ENCODE measurements at regions not wholly inside any gene's neighbourhood (a gene's known extent, or its start where the extent isn't known, plus 50 kb on each side); places are given as distances from the start of the nearest gene placed in this dataset.

DNA sequence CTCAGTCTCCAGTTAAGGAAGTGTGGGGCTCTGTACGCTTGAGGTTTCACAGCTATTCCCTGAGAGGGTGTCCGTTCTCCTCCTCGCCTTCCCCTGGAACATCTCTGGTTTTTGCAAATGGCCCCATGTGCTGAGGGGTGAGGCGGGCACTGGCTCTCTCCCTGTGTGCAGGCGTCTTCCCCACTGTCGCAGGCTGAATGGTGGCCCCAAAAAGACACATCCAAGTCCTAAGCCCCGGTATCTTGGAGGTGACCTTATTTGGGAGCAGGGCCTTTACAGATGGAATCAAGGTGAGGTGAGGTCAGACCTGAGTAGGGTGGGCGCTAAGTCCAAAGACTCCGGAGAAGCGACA, 98.0 kb upstream of the TMPRSS2 start:
- Histone ChIP-seq H3K4me3 (replicated peaks in 1 of 3; ENCODE audit: insufficient read depth in 1 of 3, low read depth in 2 of 3, low read length in 3 of 3) (peak overlapping the region in 1 of 3 experiments; percentile 48; a peak in 1 of 6 replicates), H3K4me1 (ENCODE audit: insufficient read depth, low read length) (peaks cover 57% of the 10 kb centered on the region), H3K27me3 (ENCODE audit: control insufficient read depth in 1 of 2, insufficient read depth in 2 of 2, low read length in 2 of 2) (peaks cover 2 to 14% of the 10 kb centered on the region in 2 experiments; a peak in 3 of 5 replicates), H3K27ac (ENCODE audit: extremely low read length, insufficient read depth, low read length) (no peak overlapping the region), H3K9ac (ENCODE audit: insufficient read depth, low read depth, low read length) (no peak overlapping the region), H2AFZ (ENCODE audit: low read length) (no peak overlapping the region), H4K20me1 (ENCODE audit: insufficient read depth, low read length) (no peaks in the 10 kb centered on the region), H3K9me3 (ENCODE audit: low read length) (no peaks in the 10 kb centered on the region), H3K79me2 (ENCODE audit: insufficient read depth, low read length) (no peaks in the 10 kb centered on the region), H3K36me3 (replicated peaks in 1 of 2; ENCODE audit: control insufficient read depth in 1 of 2, insufficient read depth in 2 of 2, low read length in 2 of 2) (no peaks in the 10 kb centered on the region), H3K4me2 (ENCODE audit: low read depth, low read length) (peak overlapping the region; percentile 73)
- in situ Hi-C loops (cut with HindIII; ENCODE audit: extremely low pct_ligation_motif_present, low pct_unique_long_range_greater_than_20kb) = loop anchor here (25.0 kb wide), 1 partner anchor 506 kb away; no protein-coding TSS in a partner anchor
- ATAC-seq = no peak
- BruUV-seq (replicated peaks) = no TSS peak
- intact Hi-C loops (cut with micrococcal nuclease; ENCODE audit: unreplicated experiment) = loop anchor here (5.0 to 10.0 kb wide), 2 partner anchors 129 to 321 kb away; no protein-coding TSS in a partner anchor
- no peak for DNase-seq (ENCODE audit: low spot score)
- ChIA-PET POLR2A (interaction anchor here (0.8 to 1.2 kb wide), 2 partner anchors 110 to 160 kb away, joined by 3 read pairs; no protein-coding TSS in a partner anchor), CTCF (ENCODE audit: low intra/inter-chr PET ratio, low total read pairs) (no interaction called here)
- no peak for FAIRE-seq
- 31% methylated on average over 10 of the region's 10 CpGs for WGBS (ENCODE audit: low lambda C conversion rate)
- TF ChIP-seq SPEN (CRISPR knock-in tag; IDR thresholded peaks at IDR 0.05; ENCODE audit: low read depth) = no peak
- no peak for TF ChIP-seq MEF2D (CRISPR knock-in tag; IDR thresholded peaks at IDR 0.05)
- TF ChIP-seq ZBTB7B (CRISPR knock-in tag; IDR thresholded peaks at IDR 0.05) = 0 out of 2 replicates have a peak, but pooled peaks have one; percentile 8
- no peak for TF ChIP-seq MXI1 (IDR thresholded peaks at IDR 0.05; ENCODE audit: borderline replicate concordance, low read depth, low read length)
- 0 out of 2 replicates have a peak, but pooled peaks have one; percentile 4 for TF ChIP-seq MTA1 (CRISPR knock-in tag; IDR thresholded peaks at IDR 0.05; ENCODE audit: borderline replicate concordance)
- TF ChIP-seq PHF21A (CRISPR knock-in tag; IDR thresholded peaks at IDR 0.05) = 0 out of 2 replicates have a peak, but pooled peaks have one; percentile 7
- TF ChIP-seq, protein P1, sequence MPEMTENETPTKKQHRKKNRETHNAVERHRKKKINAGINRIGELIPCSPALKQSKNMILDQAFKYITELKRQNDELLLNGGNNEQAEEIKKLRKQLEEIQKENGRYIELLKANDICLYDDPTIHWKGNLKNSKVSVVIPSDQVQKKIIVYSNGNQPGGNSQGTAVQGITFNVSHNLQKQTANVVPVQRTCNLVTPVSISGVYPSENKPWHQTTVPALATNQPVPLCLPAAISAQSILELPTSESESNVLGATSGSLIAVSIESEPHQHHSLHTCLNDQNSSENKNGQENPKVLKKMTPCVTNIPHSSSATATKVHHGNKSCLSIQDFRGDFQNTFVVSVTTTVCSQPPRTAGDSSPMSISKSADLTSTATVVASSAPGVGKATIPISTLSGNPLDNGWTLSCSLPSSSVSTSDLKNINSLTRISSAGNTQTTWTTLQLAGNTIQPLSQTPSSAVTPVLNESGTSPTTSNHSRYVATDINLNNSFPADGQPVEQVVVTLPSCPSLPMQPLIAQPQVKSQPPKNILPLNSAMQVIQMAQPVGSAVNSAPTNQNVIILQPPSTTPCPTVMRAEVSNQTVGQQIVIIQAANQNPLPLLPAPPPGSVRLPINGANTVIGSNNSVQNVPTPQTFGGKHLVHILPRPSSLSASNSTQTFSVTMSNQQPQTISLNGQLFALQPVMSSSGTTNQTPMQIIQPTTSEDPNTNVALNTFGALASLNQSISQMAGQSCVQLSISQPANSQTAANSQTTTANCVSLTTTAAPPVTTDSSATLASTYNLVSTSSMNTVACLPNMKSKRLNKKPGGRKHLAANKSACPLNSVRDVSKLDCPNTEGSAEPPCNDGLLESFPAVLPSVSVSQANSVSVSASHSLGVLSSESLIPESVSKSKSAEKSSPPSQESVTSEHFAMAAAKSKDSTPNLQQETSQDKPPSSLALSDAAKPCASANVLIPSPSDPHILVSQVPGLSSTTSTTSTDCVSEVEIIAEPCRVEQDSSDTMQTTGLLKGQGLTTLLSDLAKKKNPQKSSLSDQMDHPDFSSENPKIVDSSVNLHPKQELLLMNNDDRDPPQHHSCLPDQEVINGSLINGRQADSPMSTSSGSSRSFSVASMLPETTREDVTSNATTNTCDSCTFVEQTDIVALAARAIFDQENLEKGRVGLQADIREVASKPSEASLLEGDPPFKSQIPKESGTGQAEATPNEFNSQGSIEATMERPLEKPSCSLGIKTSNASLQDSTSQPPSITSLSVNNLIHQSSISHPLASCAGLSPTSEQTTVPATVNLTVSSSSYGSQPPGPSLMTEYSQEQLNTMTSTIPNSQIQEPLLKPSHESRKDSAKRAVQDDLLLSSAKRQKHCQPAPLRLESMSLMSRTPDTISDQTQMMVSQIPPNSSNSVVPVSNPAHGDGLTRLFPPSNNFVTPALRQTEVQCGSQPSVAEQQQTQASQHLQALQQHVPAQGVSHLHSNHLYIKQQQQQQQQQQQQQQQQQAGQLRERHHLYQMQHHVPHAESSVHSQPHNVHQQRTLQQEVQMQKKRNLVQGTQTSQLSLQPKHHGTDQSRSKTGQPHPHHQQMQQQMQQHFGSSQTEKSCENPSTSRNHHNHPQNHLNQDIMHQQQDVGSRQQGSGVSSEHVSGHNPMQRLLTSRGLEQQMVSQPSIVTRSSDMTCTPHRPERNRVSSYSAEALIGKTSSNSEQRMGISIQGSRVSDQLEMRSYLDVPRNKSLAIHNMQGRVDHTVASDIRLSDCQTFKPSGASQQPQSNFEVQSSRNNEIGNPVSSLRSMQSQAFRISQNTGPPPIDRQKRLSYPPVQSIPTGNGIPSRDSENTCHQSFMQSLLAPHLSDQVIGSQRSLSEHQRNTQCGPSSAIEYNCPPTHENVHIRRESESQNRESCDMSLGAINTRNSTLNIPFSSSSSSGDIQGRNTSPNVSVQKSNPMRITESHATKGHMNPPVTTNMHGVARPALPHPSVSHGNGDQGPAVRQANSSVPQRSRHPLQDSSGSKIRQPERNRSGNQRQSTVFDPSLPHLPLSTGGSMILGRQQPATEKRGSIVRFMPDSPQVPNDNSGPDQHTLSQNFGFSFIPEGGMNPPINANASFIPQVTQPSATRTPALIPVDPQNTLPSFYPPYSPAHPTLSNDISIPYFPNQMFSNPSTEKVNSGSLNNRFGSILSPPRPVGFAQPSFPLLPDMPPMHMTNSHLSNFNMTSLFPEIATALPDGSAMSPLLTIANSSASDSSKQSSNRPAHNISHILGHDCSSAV (CRISPR knock-in tag; IDR thresholded peaks at IDR 0.05; ENCODE audit: borderline replicate concordance) = no peak
- 0 out of 2 replicates have a peak, but pooled peaks have one; percentile 2 for TF ChIP-seq GABPB1 (CRISPR knock-in tag; IDR thresholded peaks at IDR 0.05)
- peak; percentile 17; the same call in 1 of the 2 replicates for TF ChIP-seq TOPORS (CRISPR knock-in tag; IDR thresholded peaks at IDR 0.05)
- no peak for TF ChIP-seq SAFB2 (CRISPR knock-in tag; IDR thresholded peaks at IDR 0.05; ENCODE audit: borderline replicate concordance, low read depth)
- TF ChIP-seq ISX (CRISPR knock-in tag; conservative IDR thresholded peaks at IDR 0.05) = no peak
- no peak for TF ChIP-seq MAX (IDR thresholded peaks at IDR 0.05)
- no peak for TF ChIP-seq SETDB1 (CRISPR knock-in tag; IDR thresholded peaks at IDR 0.05; ENCODE audit: borderline replicate concordance)
- no peak for TF ChIP-seq BHLHE40 (IDR thresholded peaks at IDR 0.05; ENCODE audit: low read length)
- 0 out of 2 replicates have a peak, but pooled peaks have one; percentile 49 for TF ChIP-seq SALL2 (CRISPR knock-in tag; IDR thresholded peaks at IDR 0.05)
- no peak for TF ChIP-seq MLX (CRISPR knock-in tag; IDR thresholded peaks at IDR 0.05)
- TF ChIP-seq MYC (CRISPR knock-in tag; IDR thresholded peaks at IDR 0.05; ENCODE audit: borderline replicate concordance) = 0 out of 2 replicates have a peak, but pooled peaks have one; percentile 0
- TF ChIP-seq ZNF331 (CRISPR knock-in tag; IDR thresholded peaks at IDR 0.05) = peak; percentile 7; the same call in 1 of the 2 replicates

Measured in HepG2 (cell line).